SKM-1 treated with dmso at 0.1 percent for 144 hours (cell line): ENCODE measurements at regions not wholly inside any gene's neighbourhood (a gene's known extent, or its start where the extent isn't known, plus 50 kb on each side); places are given as distances from the start of the nearest gene placed in this dataset.

Experiments
- DNase-seq: peaks from one replicate; lab custom pipeline; 2025; ENCODE audit not compliant: unreplicated experiment; lab: John Stamatoyannopoulos, UW

DNA sequence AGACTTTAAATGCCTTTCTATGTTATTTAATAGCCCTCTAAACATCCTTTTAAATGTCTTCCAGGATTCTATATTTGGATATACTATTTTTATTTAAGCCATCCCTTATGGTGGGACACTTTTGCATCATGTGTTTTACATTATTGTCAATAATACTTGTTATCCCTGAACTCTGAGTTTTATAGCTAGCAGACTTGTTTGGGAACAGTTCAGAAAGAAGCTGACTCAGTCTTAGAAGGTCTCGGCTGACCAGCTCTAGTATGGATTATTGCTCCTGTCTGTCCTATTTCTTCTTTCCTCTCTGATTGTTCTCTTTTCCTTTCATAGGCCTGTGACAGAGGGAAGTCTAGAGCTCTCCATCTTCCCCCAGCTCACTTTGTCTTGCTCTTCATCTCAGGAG lies 77.3 kb upstream of the CXCR4 start:
- DNase-seq = no peak

- DNase-seq = no peak
Observed at GRCh38 chr2:136191041-136191440, 73.1 kb upstream of the CXCR4 start.

GRCh38 chr2:136189221-136189782 lies 71.4 kb upstream of the CXCR4 start:
- DNase-seq = no peak

- no peak for DNase-seq
Observed at GRCh38 chr2:136188086-136188485, 70.1 kb upstream of the CXCR4 start.

- no peak for DNase-seq
Observed at GRCh38 chr2:136185981-136186776, 68.2 kb upstream of the CXCR4 start.

DNA sequence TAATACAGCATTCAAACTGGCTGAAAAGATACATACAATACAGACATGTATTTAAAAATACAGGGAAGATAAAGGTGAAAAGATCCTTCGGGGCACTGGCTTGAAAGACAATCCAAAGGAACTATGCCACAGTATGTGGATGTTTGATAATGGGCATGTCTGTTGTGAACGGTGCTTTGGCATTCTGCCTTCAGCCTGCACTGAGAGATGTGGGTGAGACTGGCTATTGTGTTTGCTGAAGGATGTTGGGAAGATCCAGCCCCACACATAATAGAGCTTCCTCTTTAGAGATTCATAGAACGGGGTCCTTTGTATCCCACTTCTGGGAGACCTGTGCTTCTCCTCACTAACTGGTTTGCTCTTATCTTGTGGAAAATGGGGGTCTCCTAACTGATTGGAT lies 65.1 kb upstream of the CXCR4 start:
- no peak for DNase-seq

GRCh38 chr2:136182315-136182714 lies 64.4 kb upstream of the CXCR4 start:
- DNase-seq = no peak

- DNase-seq = no peak
Observed at GRCh38 chr2:136179602-136179975, 61.6 kb upstream of the CXCR4 start.

GRCh38 chr2:136178941-136179601 lies 61.1 kb upstream of the CXCR4 start:
- no peak for DNase-seq

GRCh38 chr2:136175868-136176267 lies 57.9 kb upstream of the CXCR4 start:
- DNase-seq = no peak

GRCh38 chr2:136175466-136175865 lies 57.5 kb upstream of the CXCR4 start:
- no peak for DNase-seq

- no peak for DNase-seq
Observed at GRCh38 chr2:136173126-136173525, 55.2 kb upstream of the CXCR4 start.

DNA sequence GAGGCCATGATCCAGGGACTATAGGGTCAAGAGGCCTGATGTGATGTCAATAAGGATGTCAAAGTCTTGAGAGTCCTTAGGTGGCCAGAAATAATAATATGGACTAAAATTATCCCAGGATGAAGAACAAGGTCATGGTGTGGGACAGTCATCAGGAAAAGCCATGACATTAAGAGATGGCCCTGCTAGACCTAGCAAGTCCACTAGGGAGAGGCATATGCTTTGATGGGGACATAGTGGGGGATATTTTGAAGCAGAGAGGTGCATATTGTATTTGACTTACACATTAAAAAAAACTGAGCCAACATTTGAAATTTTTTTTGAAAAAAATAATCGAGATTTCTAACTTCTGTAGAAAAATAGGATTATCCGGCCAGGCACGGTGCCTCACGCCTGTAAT lies 53.3 kb upstream of the CXCR4 start:
- no peak for DNase-seq

DNA sequence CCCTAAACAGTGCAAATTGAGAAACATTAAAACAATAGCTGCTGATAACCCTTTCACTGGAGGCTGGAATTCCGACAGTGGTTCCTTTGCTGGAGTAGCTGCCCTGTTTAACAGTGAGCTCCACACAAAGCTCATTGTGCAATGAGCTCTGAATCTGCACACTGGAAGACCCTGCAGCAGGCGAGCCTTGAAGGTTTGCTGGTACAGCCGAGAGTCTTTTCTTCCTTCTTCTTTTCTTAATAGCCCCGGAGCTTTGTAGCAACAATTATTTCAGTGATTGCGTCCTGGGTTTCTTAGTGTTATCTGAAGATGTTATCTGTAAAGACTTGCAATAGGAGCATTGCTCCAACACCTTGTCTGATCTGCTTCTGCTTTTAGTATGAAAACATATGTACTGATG lies 50.8 kb upstream of the CXCR4 start:
- peak; percentile 58 for DNase-seq

- DNase-seq = no peak
Observed at GRCh38 chr2:136167721-136168475, 49.9 kb upstream of the CXCR4 start.
